AG09309 (cell line): ENCODE measurements at regions not wholly inside any gene's neighbourhood (a gene's known extent, or its start where the extent isn't known, plus 50 kb on each side); places are given as distances from the start of the nearest gene placed in this dataset.
"Not testable (repeated sequence)": the region's sequence is repeated elsewhere in the genome, so short reads cannot be mapped to it uniquely, and the experiment has no call there.

ENCODE experiments used
- DNase-seq: peaks from one replicate; pipeline ENCODE4 v3.0.0-alpha.2; 2010; ENCODE audit warnings: low read depth
- H3K4me3 ChIP-seq: 2 replicates; pipeline ENCODE4 v1.5.1; 2011; ENCODE audit warnings: mild to moderate bottlenecking, low read depth, low read length, moderate library complexity; ENCODE audit not compliant: control insufficient read depth
- TF ChIP-seq, protein P1 (sequence below): IDR thresholded peaks from 2 replicates; pipeline ENCODE4 v1.5.1; 2011; ENCODE audit warnings: mild to moderate bottlenecking, low read depth, low read length, inconsistent platforms; ENCODE audit not compliant: insufficient read depth, control insufficient read depth; ENCODE audit errors: missing control alignments

GRCh38 chr4:52425751-52426326 lies 233.3 kb downstream of the USP46 start:
- no peak overlapping the region for H3K4me3 ChIP-seq
- no peak for DNase-seq
- TF ChIP-seq, protein P1, sequence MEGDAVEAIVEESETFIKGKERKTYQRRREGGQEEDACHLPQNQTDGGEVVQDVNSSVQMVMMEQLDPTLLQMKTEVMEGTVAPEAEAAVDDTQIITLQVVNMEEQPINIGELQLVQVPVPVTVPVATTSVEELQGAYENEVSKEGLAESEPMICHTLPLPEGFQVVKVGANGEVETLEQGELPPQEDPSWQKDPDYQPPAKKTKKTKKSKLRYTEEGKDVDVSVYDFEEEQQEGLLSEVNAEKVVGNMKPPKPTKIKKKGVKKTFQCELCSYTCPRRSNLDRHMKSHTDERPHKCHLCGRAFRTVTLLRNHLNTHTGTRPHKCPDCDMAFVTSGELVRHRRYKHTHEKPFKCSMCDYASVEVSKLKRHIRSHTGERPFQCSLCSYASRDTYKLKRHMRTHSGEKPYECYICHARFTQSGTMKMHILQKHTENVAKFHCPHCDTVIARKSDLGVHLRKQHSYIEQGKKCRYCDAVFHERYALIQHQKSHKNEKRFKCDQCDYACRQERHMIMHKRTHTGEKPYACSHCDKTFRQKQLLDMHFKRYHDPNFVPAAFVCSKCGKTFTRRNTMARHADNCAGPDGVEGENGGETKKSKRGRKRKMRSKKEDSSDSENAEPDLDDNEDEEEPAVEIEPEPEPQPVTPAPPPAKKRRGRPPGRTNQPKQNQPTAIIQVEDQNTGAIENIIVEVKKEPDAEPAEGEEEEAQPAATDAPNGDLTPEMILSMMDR, result no peak

GRCh38 chr4:52431410-52431809 lies 227.7 kb downstream of the USP46 start:
- TF ChIP-seq, protein P1, result no peak
- no peak overlapping the region for H3K4me3 ChIP-seq
- DNase-seq, result no peak

- H3K4me3 ChIP-seq, result no peak overlapping the region
- TF ChIP-seq, protein P1, result no peak
- DNase-seq, result no peak
Observed at GRCh38 chr4:52431869-52432268, 227.2 kb downstream of the USP46 start.

- DNase-seq, H3K4me3 ChIP-seq: not testable (repeated sequence)
Observed at GRCh38 chr4:52442524-52442923, 216.6 kb downstream of the USP46 start.

- H3K4me3 ChIP-seq, result no peak overlapping the region
- TF ChIP-seq, protein P1, result no peak
- no peak for DNase-seq
Observed at GRCh38 chr4:52472444-52472843, 186.7 kb downstream of the USP46 start.

DNA sequence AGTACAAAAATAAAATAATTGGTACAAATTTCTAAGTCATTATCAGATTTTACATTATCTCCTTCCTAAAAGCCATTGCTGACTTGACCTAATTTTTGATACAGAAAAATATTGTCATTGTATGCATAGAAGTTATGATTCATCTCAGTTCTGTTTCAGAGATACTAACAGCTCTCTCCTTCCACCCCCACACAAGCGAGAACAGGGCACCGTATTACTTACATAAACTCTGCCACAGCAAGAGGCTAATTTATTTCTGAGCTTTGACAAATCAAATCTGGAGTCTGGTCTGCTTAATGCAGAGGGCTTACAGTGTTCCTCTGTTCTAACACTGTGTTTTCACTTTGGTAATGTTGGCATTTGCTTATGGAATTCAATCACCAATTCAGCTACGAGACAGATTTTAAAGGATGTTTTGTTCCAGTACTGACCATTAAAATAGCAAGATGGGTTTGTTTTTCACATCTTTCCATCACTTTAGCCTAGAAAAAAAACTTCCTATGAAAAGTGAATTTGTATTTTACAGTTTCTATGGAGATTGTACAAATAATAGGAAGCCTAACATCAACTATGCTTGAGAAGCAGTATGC lies 181.8 kb downstream of the USP46 start:
- TF ChIP-seq, protein P1, result no peak
- no peak for DNase-seq
- H3K4me3 ChIP-seq, result no peak overlapping the region

- TF ChIP-seq, protein P1, result no peak
- no peak overlapping the region for H3K4me3 ChIP-seq
- DNase-seq, result no peak
Observed at GRCh38 chr4:52483186-52483890, 175.8 kb downstream of the USP46 start.
